HG02678 (cell line): ENCODE measurements at regions not wholly inside any gene's neighbourhood (a gene's known extent, or its start where the extent isn't known, plus 50 kb on each side); places are given as distances from the start of the nearest gene placed in this dataset.
A peak's percentile ranks its signal among the peaks of the same experiment; 100 is the strongest.
"Not testable (repeated sequence)": the region's sequence is repeated elsewhere in the genome, so short reads cannot be mapped to it uniquely, and the experiment has no call there.

ENCODE experiments used
- ATAC-seq: cut with Tn5 transposase; IDR thresholded peaks from one replicate; pipeline ENCODE4 v1.9.1; 2021; ENCODE audit warnings: mild to moderate bottlenecking, moderate library complexity; ENCODE audit not compliant: unreplicated experiment

- ATAC-seq = no peak
These were observed 681.5 kb upstream of the FAM98A start for GRCh38 chr2:34280606-34281005.

- peak; percentile 76 for ATAC-seq
These were observed 668.0 kb upstream of the FAM98A start for GRCh38 chr2:34266908-34267697.

DNA sequence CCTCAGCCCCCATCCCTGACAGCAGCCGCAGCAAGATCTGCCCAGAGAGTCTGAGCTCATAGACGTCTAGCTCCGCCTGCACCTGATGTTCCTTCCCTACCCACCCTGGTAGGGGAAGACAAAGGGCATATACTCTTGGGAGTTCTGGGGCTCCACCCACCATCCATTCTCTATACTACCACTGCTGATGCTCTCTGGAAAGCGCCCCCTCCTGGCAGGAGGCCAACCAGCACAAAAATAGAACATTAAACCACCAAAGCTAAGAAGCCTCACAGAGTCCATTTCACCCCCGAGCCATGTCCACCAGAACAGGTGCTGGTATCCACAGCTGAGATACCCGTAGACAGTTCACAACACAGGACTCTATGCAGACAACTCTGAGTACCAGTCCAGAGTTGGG is 662.6 kb upstream of the FAM98A start:
- ATAC-seq = no peak

- ATAC-seq = no peak
These were observed 655.3 kb upstream of the FAM98A start for GRCh38 chr2:34254272-34254878.

GRCh38 chr2:34252111-34252510 is 653.0 kb upstream of the FAM98A start:
- no peak for ATAC-seq

DNA sequence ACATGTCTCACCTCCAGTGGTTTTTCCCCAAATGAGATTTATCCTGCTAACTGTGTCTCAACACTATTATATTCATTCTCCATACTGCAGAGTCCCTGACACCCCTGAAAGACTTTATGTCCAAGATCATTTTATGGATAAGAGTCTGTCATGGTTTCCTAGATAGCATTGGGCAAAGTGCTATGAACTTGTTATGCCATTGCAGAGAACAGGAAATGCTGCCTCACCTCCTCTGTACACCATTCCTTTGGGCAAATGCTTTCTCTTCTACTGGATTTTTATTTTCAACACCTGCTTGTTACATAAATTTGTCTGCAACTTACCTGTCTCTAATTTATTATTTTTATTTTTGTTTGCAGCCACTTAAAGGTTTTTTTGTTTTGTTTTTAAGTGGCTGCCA is 652.5 kb upstream of the FAM98A start:
- no peak for ATAC-seq

- ATAC-seq = no peak
These were observed 645.1 kb upstream of the FAM98A start for GRCh38 chr2:34244195-34244594.

- ATAC-seq = no peak
These were observed 643.6 kb upstream of the FAM98A start for GRCh38 chr2:34242763-34243123.

DNA sequence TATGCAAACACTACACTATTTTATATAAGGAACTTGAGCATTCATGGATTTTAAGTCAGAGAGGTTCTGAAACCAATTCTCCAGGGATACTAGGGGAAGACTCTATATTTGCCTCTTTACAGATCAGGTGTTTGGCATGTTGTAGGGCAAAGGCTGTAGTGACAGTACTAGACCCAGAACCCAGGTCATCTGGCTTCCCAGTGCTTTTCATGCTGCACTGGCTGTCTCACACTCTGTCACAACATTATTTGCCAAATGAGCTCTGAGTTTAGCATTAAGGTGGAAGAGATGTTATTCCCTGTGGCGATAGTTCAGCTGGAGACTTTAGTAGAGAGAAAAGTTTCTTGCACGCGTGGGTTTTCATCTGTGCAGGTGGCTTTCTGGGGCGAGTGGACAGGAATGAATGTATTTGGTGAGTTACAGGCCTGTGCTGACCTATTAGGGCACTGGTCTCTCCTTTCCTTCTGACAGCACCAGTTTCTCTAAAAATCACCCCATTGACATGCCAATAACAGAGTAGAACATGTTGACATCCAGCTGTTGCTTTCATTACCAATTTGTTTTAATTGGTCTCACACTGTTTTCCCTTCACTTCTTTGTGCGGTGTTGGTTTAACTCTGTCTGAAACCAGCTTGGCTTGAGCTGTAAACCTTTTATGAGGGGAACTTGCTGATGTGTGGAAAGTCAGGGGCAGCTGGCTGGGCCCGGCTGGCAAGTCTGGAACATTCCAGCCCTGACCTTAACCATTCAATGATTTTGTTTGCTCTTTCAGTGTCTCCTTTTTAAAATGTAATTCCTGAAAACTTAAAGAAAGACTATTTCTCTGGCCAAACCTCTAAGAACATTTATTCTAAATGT is 643.0 kb upstream of the FAM98A start:
- no peak for ATAC-seq

GRCh38 chr2:34239511-34239910 is 640.4 kb upstream of the FAM98A start:
- ATAC-seq = no peak

DNA sequence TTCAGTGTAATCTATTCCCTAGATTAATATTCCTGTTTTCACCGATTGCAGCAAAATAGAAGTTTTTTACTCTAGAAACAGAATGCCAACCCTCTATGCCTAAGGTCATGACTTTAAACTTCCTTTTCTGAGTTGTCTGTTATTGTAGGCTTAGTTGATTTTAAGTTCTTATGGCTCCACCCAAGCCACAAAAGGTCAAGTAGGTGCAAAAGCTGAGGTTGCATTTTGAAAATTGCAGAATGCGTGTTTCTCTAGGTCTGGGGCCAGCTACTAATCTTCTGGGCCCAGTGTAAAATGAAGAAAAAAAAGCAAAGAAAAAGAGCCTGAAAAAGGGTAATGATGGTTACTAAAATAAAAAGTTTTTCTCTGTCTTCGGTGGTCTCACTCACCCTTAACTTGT is 635.7 kb upstream of the FAM98A start:
- no peak for ATAC-seq

DNA sequence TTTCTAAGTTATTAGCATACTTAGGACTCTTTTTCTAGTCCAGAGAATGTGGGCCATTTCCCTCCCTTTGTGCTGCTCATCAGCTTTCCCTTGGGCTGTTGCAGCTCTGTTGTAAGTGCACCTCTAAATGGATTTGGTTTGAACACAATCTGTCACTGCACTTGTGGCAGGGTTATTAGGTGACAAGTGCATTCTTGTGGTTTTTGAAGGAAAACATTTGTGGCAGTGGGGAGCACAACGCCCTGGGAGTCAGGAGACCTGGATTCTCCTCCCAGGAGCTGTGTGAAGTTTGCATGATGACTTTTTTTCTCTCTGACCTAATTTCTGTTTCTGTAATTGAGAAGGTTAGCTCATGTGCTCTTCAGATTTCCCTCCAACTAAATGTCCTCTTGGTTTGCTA is 630.9 kb upstream of the FAM98A start:
- no peak for ATAC-seq

DNA sequence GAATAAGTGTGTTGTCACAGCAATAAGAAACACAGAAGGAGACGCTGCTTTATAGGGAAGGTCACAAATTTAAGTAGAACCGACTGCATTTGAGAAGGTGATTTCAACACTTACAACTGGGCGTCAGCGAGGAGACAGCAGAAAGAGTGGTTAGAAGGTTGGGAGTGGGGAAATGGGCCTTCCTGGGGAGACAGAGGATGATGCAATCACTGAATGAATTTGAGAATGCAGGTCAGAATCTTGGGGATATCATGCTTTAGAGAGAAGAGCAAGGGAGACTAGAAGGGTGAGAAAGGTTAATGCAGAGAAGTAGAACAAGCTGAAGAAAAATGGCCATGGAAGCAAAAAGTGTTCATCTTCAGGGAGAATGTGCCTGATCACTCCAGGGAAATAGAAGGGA is 616.1 kb upstream of the FAM98A start:
- no peak for ATAC-seq

- ATAC-seq = not testable (repeated sequence)
These were observed 611.3 kb upstream of the FAM98A start for GRCh38 chr2:34210382-34210781.

- ATAC-seq = no peak
These were observed 605.5 kb upstream of the FAM98A start for GRCh38 chr2:34204560-34204959.

- no peak for ATAC-seq
These were observed 602.0 kb upstream of the FAM98A start for GRCh38 chr2:34201099-34201498.

DNA sequence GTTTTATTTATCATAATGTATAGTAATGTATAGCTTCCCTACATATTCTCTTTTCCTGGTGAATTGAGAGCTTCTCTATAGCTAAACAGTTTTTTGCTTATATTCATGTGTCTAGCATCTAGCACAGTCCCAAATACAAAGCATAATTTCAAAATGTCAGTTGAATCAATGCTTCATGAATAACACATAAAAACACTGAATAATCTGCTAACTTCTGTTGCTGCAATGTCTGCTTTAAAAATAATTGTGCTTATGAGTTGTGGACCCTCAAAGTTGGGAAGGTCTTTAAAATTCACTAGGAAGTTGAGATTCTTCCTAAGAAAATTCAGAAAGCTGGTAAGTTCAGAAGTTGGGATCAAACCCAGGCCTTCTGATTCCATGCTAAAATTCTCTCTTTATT is 600.9 kb upstream of the FAM98A start:
- no peak for ATAC-seq

DNA sequence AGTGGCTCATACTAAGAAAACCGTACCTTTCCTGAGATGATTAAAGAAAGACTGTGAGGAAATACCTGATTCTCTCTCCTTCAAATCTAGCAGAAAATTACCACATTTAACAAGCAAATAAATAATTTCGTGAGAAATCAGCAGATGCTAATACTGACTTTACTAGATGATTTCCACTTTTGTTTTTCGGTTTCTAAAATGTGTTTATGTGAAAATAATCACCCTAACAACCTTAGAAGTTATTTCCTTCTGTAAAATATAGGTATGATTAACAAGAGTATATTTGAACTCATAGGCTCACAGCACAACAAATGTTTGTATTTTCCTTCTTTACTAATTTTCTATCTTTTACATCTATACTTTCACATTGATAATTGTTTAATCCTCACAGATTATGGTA is 594.1 kb upstream of the FAM98A start:
- ATAC-seq = no peak

DNA sequence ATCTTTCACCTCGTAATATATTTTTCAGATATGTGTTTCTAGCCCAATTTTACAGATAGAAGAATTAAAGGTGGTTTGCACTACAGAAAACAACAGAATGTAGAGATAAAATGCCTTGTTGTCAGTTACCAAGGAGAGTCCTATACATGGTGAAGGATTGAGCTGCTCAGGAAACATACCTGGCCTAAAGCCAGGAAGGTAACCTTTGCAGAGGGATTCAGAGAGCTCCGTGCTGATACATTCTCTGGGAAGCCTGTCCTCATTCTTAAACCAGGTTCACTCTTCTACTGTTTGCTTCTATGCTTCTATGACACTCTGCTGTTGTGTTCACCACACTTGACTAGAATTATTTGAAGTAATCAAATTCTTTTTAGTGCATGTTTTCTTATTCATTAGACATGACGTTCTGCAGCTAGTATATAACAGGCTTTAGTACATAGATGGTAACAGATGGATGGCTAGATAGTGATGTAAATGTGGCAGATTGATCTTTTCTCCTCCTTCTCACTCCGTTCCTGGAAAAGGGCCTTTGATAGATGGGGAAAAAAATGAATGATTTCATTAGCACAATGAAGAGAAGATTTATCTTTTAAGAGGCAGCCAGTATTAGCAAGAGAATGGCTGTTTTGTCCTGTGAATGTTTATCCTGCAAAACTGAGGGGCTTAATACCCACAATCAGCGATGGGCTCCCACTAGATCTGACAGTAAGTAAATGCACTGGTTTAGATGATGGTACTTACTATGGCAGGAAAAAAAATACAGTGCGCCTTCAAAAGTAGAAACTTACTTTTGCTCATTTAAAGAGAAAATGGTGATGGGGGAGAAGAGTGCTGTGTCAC is 589.6 kb upstream of the FAM98A start:
- ATAC-seq = no peak

DNA sequence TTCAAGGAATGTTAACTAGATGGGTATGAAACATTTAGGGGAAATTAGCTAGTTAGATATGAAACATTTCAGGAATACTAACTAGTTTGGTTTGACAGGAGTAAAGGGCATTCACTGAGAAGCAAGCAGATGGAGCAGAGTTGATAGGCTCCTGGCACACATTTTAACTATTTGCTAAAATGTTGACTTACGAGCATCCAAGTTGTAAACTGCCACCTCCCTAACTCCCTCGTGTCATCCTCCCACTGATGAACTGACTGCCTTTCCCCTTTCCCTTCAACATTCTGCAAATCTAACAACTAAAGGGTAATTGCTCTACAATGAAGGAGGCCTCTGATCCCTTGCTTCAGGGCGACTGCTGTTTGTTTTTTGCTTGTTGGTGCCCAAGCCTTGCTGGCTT is 580.4 kb upstream of the FAM98A start:
- ATAC-seq = no peak

GRCh38 chr2:34178482-34178881 is 579.4 kb upstream of the FAM98A start:
- no peak for ATAC-seq
